CD4-positive, alpha-beta T cell treated with Interferon gamma for 1 hour (primary cell): ENCODE measurements at regions not wholly inside any gene's neighbourhood (a gene's known extent, or its start where the extent isn't known, plus 50 kb on each side); places are given as distances from the start of the nearest gene placed in this dataset.
"Not testable (repeated sequence)": the region's sequence is repeated elsewhere in the genome, so short reads cannot be mapped to it uniquely, and the experiment has no call there.

Experiments used
- DNase-seq: peaks from one replicate; pipeline ENCODE4 v3.0.0-alpha.2; 2020

DNA sequence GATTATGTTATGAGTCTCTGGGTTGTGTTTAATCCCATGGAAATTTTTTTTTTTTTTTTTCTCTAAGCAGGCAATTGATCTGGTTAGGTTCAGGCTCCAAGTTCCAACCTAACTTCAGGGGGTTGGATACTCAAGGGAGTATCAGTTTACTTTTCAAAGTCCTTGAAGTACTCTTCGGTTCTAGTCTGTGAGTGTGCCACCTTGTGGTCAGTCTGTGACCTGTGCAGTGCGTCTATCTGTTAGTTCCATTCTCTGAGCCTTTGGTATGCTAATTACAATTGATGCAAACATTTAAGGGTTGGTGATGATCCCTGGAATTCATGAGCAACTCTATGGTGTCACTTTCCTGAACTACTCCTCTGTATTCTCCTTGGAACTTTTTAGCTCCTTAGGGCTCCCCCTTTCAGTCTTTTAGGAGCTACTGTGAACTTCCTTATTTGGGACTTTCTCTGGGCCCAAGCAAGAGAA, 342.0 kb downstream of the SOX4 start:
- DNase-seq, result no peak

DNA sequence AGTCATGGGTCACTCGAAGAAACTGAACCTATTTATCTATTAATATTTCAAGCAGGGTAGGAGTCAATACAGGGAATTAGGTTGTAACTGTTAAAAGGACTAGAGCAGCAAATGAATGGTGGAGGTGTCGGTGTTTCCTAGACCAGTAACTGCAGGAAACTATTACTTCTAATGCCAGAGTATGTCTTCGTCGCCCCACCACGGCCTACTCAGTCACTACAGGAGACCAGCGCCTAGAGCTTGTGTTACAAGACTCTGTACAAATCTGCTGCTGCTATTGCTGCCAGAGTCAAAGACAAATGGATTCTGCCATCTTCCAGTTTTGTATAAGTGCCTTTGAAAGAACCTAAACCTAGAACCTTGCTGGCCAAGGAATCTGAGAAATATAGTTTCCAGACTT, 343.9 kb downstream of the SOX4 start:
- no peak for DNase-seq

- DNase-seq, result not testable (repeated sequence)
Observed at GRCh38 chr6:21939066-21939465, 345.5 kb downstream of the SOX4 start.

DNA sequence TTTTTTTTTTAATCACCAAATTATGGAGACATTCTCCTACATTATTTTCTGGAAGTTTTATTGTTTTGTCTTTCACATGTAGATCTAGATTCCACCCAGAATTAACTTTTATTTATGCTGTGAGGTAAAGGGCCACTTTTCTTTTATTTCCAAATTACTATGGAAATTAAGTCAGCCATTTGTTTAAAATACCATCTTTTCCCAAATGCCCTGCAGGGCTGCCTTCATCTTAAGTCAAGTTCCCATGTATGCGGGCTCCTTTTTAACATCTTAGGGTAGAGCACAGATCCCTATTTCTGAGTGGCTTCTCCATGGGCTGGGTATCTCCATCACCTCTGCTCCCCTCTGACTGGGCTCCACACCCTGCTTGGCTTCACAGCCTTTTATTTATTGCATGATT, 348.4 kb downstream of the SOX4 start:
- no peak for DNase-seq

DNA sequence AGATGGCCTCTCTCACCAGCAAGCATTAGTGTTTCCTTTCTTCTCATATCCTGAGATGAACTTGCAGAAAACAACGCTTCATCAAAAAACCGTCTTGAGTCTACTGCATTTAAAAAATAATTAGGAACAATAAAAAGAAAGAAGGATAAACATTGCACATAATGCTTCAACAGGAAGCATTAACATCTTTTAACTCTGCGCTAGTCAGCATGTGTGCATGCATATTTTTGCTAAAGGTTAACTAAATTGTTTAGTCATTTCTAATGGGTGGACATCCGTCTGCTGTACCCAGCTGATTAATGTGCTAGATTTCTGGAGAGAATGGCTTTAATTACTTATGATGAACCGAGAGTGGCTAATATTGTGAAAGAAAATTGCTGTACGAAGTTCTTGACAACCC, 349.3 kb downstream of the SOX4 start:
- DNase-seq, result no peak

DNA sequence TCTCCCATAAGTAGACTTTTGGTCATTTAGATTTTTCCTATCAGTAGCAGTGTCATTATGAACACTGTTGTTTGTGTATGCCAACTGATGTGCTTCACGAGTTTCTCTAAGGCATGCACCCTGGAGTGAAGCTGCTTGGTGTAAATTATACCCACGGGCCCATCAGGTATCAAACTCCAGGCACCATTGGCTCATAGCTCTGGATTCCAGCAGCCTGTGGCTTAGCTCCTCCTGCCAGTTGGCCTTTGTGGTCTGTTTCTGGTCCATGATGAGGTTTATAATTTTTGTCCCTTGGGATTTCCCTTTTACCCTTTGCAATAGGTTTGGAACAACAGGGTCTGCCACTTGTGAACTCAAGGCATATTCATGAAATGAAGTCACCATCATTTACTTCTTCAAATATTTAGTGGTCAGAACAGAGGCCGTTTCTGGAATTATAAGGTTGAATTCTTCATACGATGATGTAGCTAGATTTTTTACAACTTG, 350.5 kb downstream of the PRL start:
- no peak for DNase-seq

GRCh38 chr6:21947227-21947626, 349.6 kb downstream of the PRL start:
- not testable (repeated sequence) for DNase-seq

GRCh38 chr6:21947731-21948386, 349.0 kb downstream of the PRL start:
- no peak for DNase-seq

GRCh38 chr6:21949211-21949801, 347.5 kb downstream of the PRL start:
- no peak for DNase-seq

- no peak for DNase-seq
Observed at GRCh38 chr6:21952367-21952766, 344.5 kb downstream of the PRL start.

GRCh38 chr6:21953831-21954801, 342.7 kb downstream of the PRL start:
- no peak for DNase-seq

DNA sequence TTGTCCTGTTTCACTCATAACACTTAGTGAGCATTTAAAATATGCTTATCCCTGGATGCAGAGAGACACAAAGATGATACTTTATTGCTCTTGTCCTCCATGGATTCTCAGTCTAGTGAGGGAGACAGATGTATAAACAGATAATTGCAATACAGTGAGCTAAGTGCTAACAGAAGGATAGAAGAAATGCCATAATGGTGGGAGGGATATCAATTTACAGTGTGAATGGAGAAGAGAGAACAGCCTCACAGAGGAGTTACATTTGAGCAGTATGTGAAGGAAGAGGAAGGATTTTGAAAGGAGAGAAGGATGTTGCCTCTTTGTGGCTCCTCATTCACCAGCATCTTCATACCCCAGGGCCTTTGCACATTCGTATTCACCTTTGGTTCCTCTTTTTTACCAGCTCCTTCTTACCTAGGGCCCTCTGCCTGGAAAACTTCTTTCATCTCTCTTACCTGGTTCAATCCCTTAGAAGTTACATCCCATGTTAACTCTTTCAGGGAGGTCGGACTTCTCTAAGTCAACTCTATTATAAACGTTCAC, 341.7 kb downstream of the PRL start:
- no peak for DNase-seq

DNA sequence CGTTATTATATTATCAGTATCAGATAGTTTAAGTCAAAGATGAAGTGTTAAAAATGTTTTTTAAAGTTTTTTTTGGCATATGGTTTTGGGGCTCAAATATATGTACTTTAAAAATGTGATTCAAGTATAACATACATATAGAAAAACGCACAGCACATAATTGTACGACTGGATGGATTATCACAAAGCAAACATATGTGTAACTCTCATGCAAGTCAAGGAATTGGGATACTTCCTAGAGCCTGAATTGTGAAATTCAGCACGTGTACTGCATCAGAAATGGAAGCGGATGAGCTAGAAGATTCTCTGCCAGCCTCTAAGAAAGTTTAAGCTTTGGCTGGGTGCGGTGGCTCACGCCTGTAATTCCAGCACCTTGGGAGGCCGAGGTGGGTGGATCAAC, 340.9 kb downstream of the PRL start:
- DNase-seq, result no peak

GRCh38 chr6:21958428-21958827, 338.4 kb downstream of the PRL start:
- DNase-seq, result no peak

- no peak for DNase-seq
Observed at GRCh38 chr6:21961226-21961625, 335.6 kb downstream of the PRL start.

DNA sequence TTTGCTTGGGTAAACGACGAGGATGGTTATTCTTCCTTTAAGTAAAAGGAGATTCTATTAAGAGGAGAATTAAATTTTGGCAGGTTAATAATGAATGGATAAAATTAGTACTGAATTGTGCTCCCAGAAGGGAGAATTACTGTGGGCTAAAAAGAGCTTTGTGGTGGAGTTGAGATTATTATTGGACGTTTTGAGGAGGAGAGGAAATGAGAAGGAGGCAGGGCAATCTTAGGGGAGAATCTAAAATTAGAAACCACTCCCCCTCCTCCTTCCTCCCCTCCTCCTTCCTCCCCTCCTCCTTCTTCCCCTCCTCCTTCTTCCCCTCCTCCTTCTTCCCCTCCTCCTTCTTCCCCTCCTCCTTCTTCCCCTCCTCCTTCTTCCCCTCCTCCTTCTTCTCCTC, 331.8 kb downstream of the PRL start:
- no peak for DNase-seq

- DNase-seq, result no peak
Observed at GRCh38 chr6:21965953-21966539, 330.8 kb downstream of the PRL start.

GRCh38 chr6:21967056-21967974, 329.5 kb downstream of the PRL start:
- no peak for DNase-seq

DNA sequence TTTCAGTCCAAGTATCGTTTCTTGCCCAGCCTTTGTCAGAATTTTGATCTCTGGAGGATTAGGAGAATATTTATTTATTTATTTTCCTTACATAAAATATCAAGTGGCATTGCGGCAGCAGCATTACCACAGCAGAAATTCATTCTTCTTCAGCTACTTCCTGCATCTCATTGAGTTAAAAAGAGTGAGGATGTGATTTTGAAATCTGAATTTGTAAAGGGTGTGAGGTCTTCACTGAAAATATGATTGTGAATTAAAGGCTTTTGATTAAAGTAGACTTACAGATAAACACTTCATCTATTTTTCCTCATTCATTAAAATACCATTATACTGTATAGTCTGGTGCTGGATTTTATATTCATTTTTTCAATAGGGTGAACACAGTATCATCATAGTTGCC, 328.4 kb downstream of the PRL start:
- no peak for DNase-seq

DNA sequence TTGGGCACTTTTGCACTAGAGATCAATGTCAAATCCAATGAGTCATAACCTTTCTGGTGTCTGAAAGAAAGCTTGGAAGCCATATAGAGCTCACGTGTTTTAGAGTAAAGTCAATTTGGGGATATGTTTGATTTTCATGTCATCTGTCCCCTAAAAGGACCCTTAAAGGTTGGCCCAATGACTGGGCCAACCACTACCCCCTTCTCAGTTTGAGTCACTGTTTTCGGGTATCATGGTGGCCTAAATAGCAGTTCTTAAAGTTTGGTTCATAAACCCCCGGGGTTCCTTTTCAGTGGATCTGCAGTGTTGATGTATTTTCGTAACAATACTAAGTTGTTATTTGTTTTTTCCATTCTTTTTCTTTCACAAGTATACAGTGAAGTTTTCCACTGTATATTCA, 327.6 kb downstream of the PRL start:
- DNase-seq, result no peak

- DNase-seq, result no peak
Observed at GRCh38 chr6:21970569-21971300, 326.1 kb downstream of the PRL start.
